ENCODE measurements at regions not wholly inside any gene's neighbourhood (a gene's known extent, or its start where the extent isn't known, plus 50 kb on each side); places are given as distances from the start of the nearest gene placed in this dataset.
"Not testable (repeated sequence)": the region's sequence is repeated elsewhere in the genome, so short reads cannot be mapped to it uniquely, and the experiment has no call there.

- no peak for DNase-seq (ENCODE audit: low read depth)
- in situ Hi-C loops (cut with HindIII; ENCODE audit: low pct_unique_long_range_greater_than_20kb, low sequenced_read_pairs): no loop called here
These were observed 865.9 kb downstream of the FAT4 start for GRCh38 chr4:126180642-126181041.

DNA sequence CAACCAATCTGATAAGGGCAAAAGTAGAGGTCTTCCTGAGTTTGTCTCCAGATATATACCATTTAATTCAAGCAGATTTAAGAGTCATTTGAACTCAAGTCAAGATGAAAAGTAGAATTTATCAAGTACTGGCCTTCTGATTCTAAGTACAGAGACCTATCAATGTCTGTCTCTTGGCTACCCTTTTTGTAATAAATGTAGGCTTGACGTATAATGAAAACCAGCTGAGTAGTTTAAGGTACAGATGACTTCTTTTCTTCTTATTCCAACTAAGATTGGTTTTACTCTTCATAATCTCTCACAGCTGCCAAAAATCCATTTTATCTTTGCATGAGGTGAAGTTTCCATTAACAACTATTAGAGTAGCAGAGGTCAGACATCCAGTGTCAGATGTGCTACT, 867.6 kb downstream of the FAT4 start:
- in situ Hi-C loops (cut with HindIII; ENCODE audit: low pct_unique_long_range_greater_than_20kb, low sequenced_read_pairs): no loop called here
- no peak for DNase-seq (ENCODE audit: low read depth)

DNA sequence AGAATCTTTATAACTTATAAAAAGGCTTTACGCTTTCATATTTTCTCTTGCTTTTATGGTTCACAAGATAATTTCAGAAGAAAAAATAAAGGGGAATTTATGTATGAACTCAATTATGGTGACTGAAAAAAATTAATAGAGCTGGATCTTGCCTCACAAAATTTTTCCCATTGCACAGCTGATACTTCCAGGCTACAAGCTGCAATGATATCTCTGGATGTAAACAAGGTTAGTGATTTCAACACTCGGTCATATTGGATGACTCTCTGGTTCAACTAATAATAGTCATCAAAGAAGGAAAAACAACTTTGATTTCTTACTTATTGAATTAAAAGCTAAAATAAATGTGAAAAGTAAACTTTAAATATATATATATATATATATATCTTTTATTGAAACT, 868.0 kb downstream of the FAT4 start:
- no peak for DNase-seq (ENCODE audit: low read depth)
- in situ Hi-C loops (cut with HindIII; ENCODE audit: low pct_unique_long_range_greater_than_20kb, low sequenced_read_pairs): no loop called here

GRCh38 chr4:126183206-126183605, 868.5 kb downstream of the FAT4 start:
- in situ Hi-C loops (cut with HindIII; ENCODE audit: low pct_unique_long_range_greater_than_20kb, low sequenced_read_pairs): no loop called here

DNA sequence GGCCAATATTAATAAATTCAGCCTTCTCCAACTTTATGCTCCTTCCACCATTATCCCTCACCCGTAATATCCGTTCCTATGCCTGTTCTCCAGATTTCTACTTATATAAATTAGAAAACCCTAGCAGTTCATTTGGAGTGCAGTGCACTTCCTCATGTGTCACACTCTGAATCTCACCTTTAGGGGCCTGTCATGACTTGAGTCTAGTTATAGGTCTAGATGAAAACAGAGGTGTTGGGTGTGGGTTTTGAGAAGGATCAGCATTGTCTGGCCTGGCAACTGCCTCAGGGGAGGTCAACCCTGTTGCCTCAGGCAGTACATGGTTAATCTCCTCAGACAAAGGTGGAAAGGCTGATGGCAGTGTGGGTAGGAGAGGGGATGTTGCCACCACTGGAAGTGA, 876.8 kb downstream of the FAT4 start:
- in situ Hi-C loops (cut with HindIII; ENCODE audit: low pct_unique_long_range_greater_than_20kb, low sequenced_read_pairs): no loop called here
- no peak for DNase-seq (ENCODE audit: low read depth)

More at GRCh38 chr4:126183206-126183605, 868.5 kb downstream of the FAT4 start:
- DNase-seq (ENCODE audit: low read depth): no peak

DNA sequence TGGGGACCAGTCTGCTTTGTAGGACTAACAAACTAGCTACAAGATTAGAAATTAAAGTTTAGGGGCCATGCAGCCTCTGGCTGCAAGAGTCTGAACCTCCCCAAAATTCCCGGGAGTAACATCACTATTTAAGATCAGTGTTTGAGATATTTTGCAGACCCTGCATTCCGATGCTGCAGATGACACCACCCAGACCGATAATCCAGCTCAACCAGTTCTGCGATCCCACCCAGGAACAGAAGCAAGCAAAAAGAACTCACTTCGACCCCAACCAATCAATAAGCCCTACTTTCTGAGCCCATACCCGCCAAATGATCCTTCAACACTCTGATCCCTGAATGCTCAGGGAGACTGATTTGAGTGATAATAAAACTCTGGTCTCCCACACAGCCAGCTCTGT, 877.8 kb downstream of the FAT4 start:
- in situ Hi-C loops (cut with HindIII; ENCODE audit: low pct_unique_long_range_greater_than_20kb, low sequenced_read_pairs): no loop called here
- no peak for DNase-seq (ENCODE audit: low read depth)

- in situ Hi-C loops (cut with HindIII; ENCODE audit: low pct_unique_long_range_greater_than_20kb, low sequenced_read_pairs); DNase-seq (ENCODE audit: low read depth): not testable (repeated sequence)
These were observed 886.7 kb downstream of the FAT4 start for GRCh38 chr4:126201251-126202138.

DNA sequence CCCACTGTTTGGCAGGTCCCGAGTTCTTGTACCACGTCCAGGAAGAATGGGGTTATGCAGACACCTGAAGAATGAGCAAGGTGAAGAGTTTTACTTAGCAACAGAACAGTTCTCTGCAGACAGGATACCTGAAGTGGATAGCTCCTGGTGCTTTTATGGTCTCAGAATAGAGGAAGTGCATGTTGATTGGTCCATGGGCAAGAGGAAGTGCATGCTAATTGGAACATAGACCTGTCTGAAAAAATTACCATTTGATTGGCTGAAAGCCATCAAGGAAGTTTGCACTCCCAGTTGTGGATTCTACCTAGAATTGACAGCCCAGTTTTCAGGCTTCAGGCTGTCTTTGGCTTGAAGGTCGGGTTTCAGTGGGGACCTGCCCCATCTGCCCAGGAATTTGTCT, 887.5 kb downstream of the FAT4 start:
- in situ Hi-C loops (cut with HindIII; ENCODE audit: low pct_unique_long_range_greater_than_20kb, low sequenced_read_pairs): no loop called here

GRCh38 chr4:126207910-126208309, 893.2 kb downstream of the FAT4 start:
- in situ Hi-C loops (cut with HindIII; ENCODE audit: low pct_unique_long_range_greater_than_20kb, low sequenced_read_pairs): no loop called here
- no peak for DNase-seq (ENCODE audit: low read depth)

More for the DNA sequence above, 887.5 kb downstream of the FAT4 start:
- DNase-seq (ENCODE audit: low read depth): no peak

GRCh38 chr4:126209147-126209546, 894.4 kb downstream of the FAT4 start:
- DNase-seq (ENCODE audit: low read depth): no peak

DNA sequence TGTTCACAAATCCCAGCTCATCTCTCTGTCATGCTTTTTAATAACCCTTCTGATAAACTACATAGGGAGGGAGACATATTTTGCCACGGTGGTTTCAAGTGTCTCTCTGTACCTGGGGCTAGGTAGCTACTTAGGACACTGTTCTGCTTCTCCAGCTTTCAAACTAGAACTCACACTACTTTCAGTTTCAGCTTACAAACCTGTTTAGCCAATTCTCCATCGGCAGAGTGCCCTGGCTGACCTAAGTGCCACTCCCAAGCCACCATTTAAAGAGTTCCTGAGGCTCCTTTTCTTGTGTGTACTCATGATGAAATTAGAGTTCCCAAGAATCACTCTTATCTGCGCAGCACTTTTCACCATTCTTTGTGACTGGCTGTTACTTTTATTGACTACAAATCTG, 899.2 kb downstream of the FAT4 start:
- no peak for DNase-seq (ENCODE audit: low read depth)
- in situ Hi-C loops (cut with HindIII; ENCODE audit: low pct_unique_long_range_greater_than_20kb, low sequenced_read_pairs): no loop called here

More at GRCh38 chr4:126209147-126209546, 894.4 kb downstream of the FAT4 start:
- in situ Hi-C loops (cut with HindIII; ENCODE audit: low pct_unique_long_range_greater_than_20kb, low sequenced_read_pairs): no loop called here

DNA sequence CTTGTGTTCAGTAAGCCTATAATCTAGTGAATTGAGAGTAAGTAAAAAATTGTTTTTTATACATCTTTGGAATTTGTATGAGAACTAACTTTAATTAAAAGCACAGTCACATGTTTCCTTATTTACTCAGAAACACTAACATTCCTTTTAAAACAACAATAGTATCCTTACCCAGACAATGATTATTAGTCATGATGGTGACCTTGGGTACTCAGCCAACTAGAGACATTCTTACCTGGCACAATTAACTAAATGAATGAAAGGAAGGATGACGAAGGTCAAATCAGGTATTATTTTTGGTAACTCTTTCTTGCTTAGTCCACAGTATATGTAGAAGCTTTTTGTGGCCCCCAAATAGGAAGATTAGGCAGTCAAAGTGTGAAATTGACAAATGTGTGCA, 901.0 kb downstream of the FAT4 start:
- DNase-seq (ENCODE audit: low read depth): no peak
- in situ Hi-C loops (cut with HindIII; ENCODE audit: low pct_unique_long_range_greater_than_20kb, low sequenced_read_pairs): no loop called here

DNA sequence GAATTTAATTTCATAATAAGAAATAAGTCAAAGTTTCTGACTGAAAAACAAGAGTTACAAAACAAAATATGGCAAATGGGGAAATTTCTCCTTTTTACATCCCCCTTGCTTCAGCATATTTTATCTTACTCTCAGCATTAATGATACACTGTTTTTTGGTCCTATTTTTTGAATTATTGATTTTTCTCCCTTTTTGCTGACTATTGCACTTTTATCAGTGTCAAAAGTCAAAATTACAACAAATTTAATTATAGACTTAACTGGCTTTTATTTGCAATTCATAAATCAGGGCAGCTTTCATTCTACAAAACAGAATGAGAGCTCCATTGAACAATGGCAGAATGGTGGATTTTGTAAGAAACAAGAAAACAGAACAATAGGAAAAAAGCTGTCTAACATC, 901.9 kb downstream of the FAT4 start:
- DNase-seq (ENCODE audit: low read depth): no peak
- in situ Hi-C loops (cut with HindIII; ENCODE audit: low pct_unique_long_range_greater_than_20kb, low sequenced_read_pairs): no loop called here

GRCh38 chr4:126221282-126221681, 906.5 kb downstream of the FAT4 start:
- in situ Hi-C loops (cut with HindIII; ENCODE audit: low pct_unique_long_range_greater_than_20kb, low sequenced_read_pairs): no loop called here
- no peak for DNase-seq (ENCODE audit: low read depth)

- in situ Hi-C loops (cut with HindIII; ENCODE audit: low pct_unique_long_range_greater_than_20kb, low sequenced_read_pairs): no loop called here
- DNase-seq (ENCODE audit: low read depth): no peak
These were observed 907.1 kb downstream of the FAT4 start for GRCh38 chr4:126221717-126222340.

GRCh38 chr4:126223784-126224407, 909.1 kb downstream of the FAT4 start:
- DNase-seq (ENCODE audit: low read depth): no peak
- in situ Hi-C loops (cut with HindIII; ENCODE audit: low pct_unique_long_range_greater_than_20kb, low sequenced_read_pairs): no loop called here

GRCh38 chr4:126227428-126227827, 912.7 kb downstream of the FAT4 start:
- no peak for DNase-seq (ENCODE audit: low read depth)
- in situ Hi-C loops (cut with HindIII; ENCODE audit: low pct_unique_long_range_greater_than_20kb, low sequenced_read_pairs): no loop called here

DNA sequence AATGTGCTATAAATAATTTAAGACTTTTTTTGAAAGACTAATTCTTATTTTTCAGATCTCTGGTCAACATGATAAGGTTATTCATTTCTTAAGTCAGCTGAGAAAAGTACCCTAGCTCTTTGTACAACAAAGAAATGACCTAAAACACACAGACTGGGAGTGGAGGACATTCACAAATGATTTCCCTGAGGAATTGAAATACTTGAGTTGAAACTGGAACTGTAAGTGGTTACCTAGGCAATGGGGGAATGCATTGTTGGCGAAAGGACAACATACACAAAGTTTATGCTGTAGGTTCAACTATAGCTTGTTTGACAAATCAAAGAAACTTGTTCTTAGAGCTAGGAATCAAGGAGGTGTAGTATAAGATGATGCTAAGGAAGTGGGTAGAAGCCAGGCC, 915.5 kb downstream of the FAT4 start:
- no peak for DNase-seq (ENCODE audit: low read depth)
- in situ Hi-C loops (cut with HindIII; ENCODE audit: low pct_unique_long_range_greater_than_20kb, low sequenced_read_pairs): no loop called here

DNA sequence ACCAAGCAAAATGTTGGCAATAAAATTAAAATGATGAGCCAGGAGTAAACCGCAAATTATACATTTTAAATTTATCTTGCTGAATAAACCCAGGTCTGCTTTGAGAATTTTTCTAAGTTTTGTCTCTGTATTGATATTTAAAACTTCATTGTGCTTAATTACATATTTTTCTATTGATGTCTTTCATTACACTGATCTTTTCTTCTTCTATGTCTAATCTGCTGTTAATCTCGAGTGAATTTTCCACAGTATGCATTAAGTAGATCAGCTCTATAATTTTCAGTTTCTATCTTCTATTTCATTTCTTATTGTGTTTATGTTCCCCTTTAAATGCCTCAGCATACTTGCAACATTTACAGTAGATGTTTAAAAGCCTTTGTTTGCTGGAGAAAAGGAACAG, 918.7 kb downstream of the FAT4 start:
- DNase-seq (ENCODE audit: low read depth): no peak
- in situ Hi-C loops (cut with HindIII; ENCODE audit: low pct_unique_long_range_greater_than_20kb, low sequenced_read_pairs): no loop called here

Measured in Caki2 (cell line).